Vagina (tissue), 2 donors: ENCODE measurements at regions not wholly inside any gene's neighbourhood (a gene's known extent, or its start where the extent isn't known, plus 50 kb on each side); places are given as distances from the start of the nearest gene placed in this dataset.

Experiments
- DNase-seq, 2 donors: peaks; one replicate each; pipeline ENCODE4 v3.0.0-alpha.2; 2017; ENCODE audit errors: extremely low spot score in 2 of 2
- H3K27ac ChIP-seq: fragments of 200-600 bp; sonication (generic); one replicate; pipeline ENCODE4 v1.5.1; 2019
- H3K27me3 ChIP-seq: fragments of 200-600 bp; sonication (generic); one replicate; pipeline ENCODE4 v1.5.1; 2019
- H3K36me3 ChIP-seq, 2 donors: fragments of 200-600 bp; sonication (generic); one replicate each; pipeline ENCODE4 v1.5.1; 2017 to 2019
- H3K4me1 ChIP-seq: fragments of 200-600 bp; sonication (generic); one replicate; pipeline ENCODE4 v1.5.1; 2019
- H3K4me3 ChIP-seq, 2 donors: fragments of 200-600 bp; sonication (generic); 1 replicate in 1 of 2; 2 replicates in 1 of 2; pipeline ENCODE4 v1.5.1; 2016 to 2019
- H3K9me3 ChIP-seq: fragments of 200-600 bp; sonication (generic); one replicate; pipeline ENCODE4 v1.5.1; 2019
- CTCF ChIP-seq, 3 experiments: fragments of 450-650 bp in 2 of 3; fragments of 200-600 bp in 1 of 3; sonication (generic) in 1 of 3; IDR thresholded peaks; one replicate each; pipeline ENCODE4 v1.5.1; 2017 to 2019; ENCODE audit warnings: antibody characterized with exemption in 3 of 3, mild to moderate bottlenecking in 2 of 3, moderate library complexity in 2 of 3
- POLR2A ChIP-seq, 2 donors: fragments of 450-650 bp; IDR thresholded peaks; one replicate each; pipeline ENCODE4 v1.6.1; 2017; ENCODE audit warnings: antibody characterized with exemption in 2 of 2, mild to moderate bottlenecking in 2 of 2, moderate library complexity in 2 of 2
- POLR2AphosphoS5 ChIP-seq, 2 donors: sonication (generic); formaldehyde crosslinking; IDR thresholded peaks; one replicate each; pipeline ENCODE4 v1.9.0; 2017; ENCODE audit warnings: antibody characterized with exemption in 2 of 2, mild to moderate bottlenecking in 2 of 2, low read depth in 1 of 2; ENCODE audit not compliant: insufficient read depth in 1 of 2
- intact Hi-C: fragments of 100-400 bp; cut with DNase I; formaldehyde crosslinking; loops from one replicate; pipeline ENCODE4 v1.15.1; 2023

DNA sequence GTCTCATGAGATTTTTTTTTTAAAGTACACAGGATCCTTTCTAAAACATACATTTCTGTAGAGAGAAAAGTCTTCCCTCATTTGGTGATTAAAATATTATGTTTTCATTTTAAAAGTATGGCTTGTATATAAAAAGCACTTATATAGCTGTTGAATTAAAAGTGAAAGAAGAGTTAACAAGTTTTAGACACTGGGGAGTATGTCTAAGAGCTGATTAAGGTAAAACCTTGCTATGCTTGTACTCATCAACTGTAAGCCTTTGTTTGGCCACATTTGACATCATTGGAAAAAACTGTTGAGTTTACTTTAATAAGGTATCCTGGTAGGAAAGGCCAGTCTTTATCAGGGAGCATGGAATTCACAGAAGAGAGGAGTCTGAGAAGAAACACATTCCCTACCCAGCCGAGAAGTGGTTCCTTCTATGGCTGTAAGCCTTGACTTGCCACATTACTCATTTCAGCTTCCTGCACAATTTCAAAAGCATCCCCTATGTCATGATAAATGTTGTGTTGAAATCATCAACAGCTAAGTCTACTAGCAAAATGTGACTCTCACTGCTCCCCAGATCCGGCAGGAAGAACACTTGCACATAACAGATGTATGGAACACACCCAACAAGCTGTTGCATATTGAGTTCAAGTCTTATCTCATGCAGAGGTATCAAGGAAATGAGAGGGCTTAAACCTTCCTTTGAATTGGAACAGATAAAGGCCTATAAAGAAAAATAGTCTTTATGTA lies 171.8 kb upstream of the CDK1 start:
- Histone ChIP-seq H3K27me3 (no peaks in the 10 kb centered on the region), H3K36me3 (no peaks in the 10 kb centered on the region), H3K4me1 (no peaks in the 10 kb centered on the region), H3K27ac (no peak overlapping the region), H3K9me3 (no peaks in the 10 kb centered on the region), H3K4me3 (no peak overlapping the region)
- intact Hi-C loops: no loop called here
- TF ChIP-seq CTCF (IDR thresholded peaks at IDR 0.05) (no peak), POLR2A (IDR thresholded peaks at IDR 0.05) (no peak), POLR2AphosphoS5 (IDR thresholded peaks at IDR 0.05; ENCODE audit: insufficient read depth in 1 of 2, low read depth in 1 of 2) (no peak)
- DNase-seq: no peak

- no peak for DNase-seq
- no peak for TF ChIP-seq POLR2A (IDR thresholded peaks at IDR 0.05)
- TF ChIP-seq CTCF (IDR thresholded peaks at IDR 0.05): no peak
- no peak for TF ChIP-seq POLR2AphosphoS5 (IDR thresholded peaks at IDR 0.05; ENCODE audit: insufficient read depth in 1 of 2, low read depth in 1 of 2)
- no peaks in the 10 kb centered on the region for H3K4me1 ChIP-seq
- no peaks in the 10 kb centered on the region for H3K27me3 ChIP-seq
- no peaks in the 10 kb centered on the region for H3K9me3 ChIP-seq
- intact Hi-C loops: no loop called here
- no peak overlapping the region for H3K27ac ChIP-seq
- H3K4me3 ChIP-seq: no peak overlapping the region
- H3K36me3 ChIP-seq: no peaks in the 10 kb centered on the region
Observed at GRCh38 chr10:60605476-60605875, 172.8 kb upstream of the CDK1 start.

- intact Hi-C loops: no loop called here
- H3K4me1 ChIP-seq: no peaks in the 10 kb centered on the region
- no peak overlapping the region for H3K27ac ChIP-seq
- H3K4me3 ChIP-seq: no peak overlapping the region
- DNase-seq: no peak
- H3K36me3 ChIP-seq: no peaks in the 10 kb centered on the region
- no peaks in the 10 kb centered on the region for H3K9me3 ChIP-seq
- no peaks in the 10 kb centered on the region for H3K27me3 ChIP-seq
- TF ChIP-seq POLR2A (IDR thresholded peaks at IDR 0.05): no peak
- TF ChIP-seq CTCF (IDR thresholded peaks at IDR 0.05): no peak
- no peak for TF ChIP-seq POLR2AphosphoS5 (IDR thresholded peaks at IDR 0.05; ENCODE audit: insufficient read depth in 1 of 2, low read depth in 1 of 2)
Observed at GRCh38 chr10:60604342-60604741, 173.9 kb upstream of the CDK1 start.

- H3K27ac ChIP-seq: no peak overlapping the region
- H3K9me3 ChIP-seq: no peaks in the 10 kb centered on the region
- intact Hi-C loops: no loop called here
- no peaks in the 10 kb centered on the region for H3K36me3 ChIP-seq
- no peak overlapping the region for H3K4me3 ChIP-seq
- H3K27me3 ChIP-seq: no peaks in the 10 kb centered on the region
- H3K4me1 ChIP-seq: no peaks in the 10 kb centered on the region
- DNase-seq: no peak
- TF ChIP-seq POLR2A (IDR thresholded peaks at IDR 0.05) (no peak), POLR2AphosphoS5 (IDR thresholded peaks at IDR 0.05; ENCODE audit: insufficient read depth in 1 of 2, low read depth in 1 of 2) (no peak), CTCF (IDR thresholded peaks at IDR 0.05) (no peak)
Observed at GRCh38 chr10:60597513-60597912, 180.8 kb upstream of the CDK1 start.

- DNase-seq: no peak
- H3K9me3 ChIP-seq: no peaks in the 10 kb centered on the region
- no peak overlapping the region for H3K27ac ChIP-seq
- H3K4me3 ChIP-seq: no peak overlapping the region
- no peaks in the 10 kb centered on the region for H3K36me3 ChIP-seq
- intact Hi-C loops: no loop called here
- TF ChIP-seq POLR2A (IDR thresholded peaks at IDR 0.05) (no peak), POLR2AphosphoS5 (IDR thresholded peaks at IDR 0.05; ENCODE audit: insufficient read depth in 1 of 2, low read depth in 1 of 2) (no peak), CTCF (IDR thresholded peaks at IDR 0.05) (no peak)
- no peaks in the 10 kb centered on the region for H3K4me1 ChIP-seq
- H3K27me3 ChIP-seq: no peaks in the 10 kb centered on the region
Observed at GRCh38 chr10:60595852-60596251, 182.4 kb upstream of the CDK1 start.
